PC-3 (cell line): ENCODE measurements at regions not wholly inside any gene's neighbourhood (a gene's known extent, or its start where the extent isn't known, plus 50 kb on each side); places are given as distances from the start of the nearest gene placed in this dataset.

Experiments used
- ATAC-seq: fragments of 200-7000 bp; cut with Tn5 transposase; 2 replicates; pipeline ENCODE4 v1.9.1; 2020; ENCODE audit warnings: mild to moderate bottlenecking, moderate library complexity
- BruUV-seq: library from RNA; stranded (reverse); fragments of 400-500 nt; replicated peaks from 2 replicates; lab custom pipeline; 2021; lab: Mats Ljungman, UMichigan
- CTCF ChIA-PET: fragments of 300-600 bp; sonication (Branson Sonifier 250); formaldehyde crosslinking; loops from one replicate; lab custom pipeline; 2022; ENCODE audit warnings: antibody characterized with exemption; lab: Charles Lee
- POLR2A ChIA-PET: fragments of 300-600 bp; sonication (Branson Sonifier 250); formaldehyde crosslinking; loops from one replicate; lab custom pipeline; 2022; ENCODE audit warnings: antibody characterized with exemption; ENCODE audit not compliant: unreplicated experiment; lab: Charles Lee
- DNase-seq: peaks from one replicate; pipeline ENCODE4 v3.0.0-alpha.2; 2015
- H2AFZ ChIP-seq: fragments of 300-600 bp; sonication (generic); 2 replicates; pipeline ENCODE4 v1.6.0; 2016; ENCODE audit warnings: antibody characterized with exemption, low read length
- H3F3A ChIP-seq: fragments of 300-600 bp; sonication (generic); one replicate; pipeline ENCODE4 v1.6.0; 2017; ENCODE audit warnings: antibody characterized with exemption, low read length, control low read depth, mild to moderate bottlenecking; ENCODE audit not compliant: unreplicated experiment
- H3K27ac ChIP-seq: fragments of 300-600 bp; sonication (generic); 2 replicates; pipeline ENCODE4 v1.5.1; 2016; ENCODE audit warnings: mild to moderate bottlenecking, low read length
- H3K27me3 ChIP-seq: fragments of 300-600 bp; sonication (generic); 2 replicates; pipeline ENCODE4 v1.6.1; 2016; ENCODE audit warnings: low read length, mixed read lengths
- H3K36me3 ChIP-seq: fragments of 300-600 bp; sonication (generic); 2 replicates; pipeline ENCODE4 v1.6.1; 2016; ENCODE audit warnings: low read depth, mixed run types, low read length, mixed read lengths
- H3K4me1 ChIP-seq: fragments of 300-600 bp; sonication (generic); 2 replicates; pipeline ENCODE4 v1.5.1; 2016; ENCODE audit warnings: low read length; ENCODE audit not compliant: insufficient read depth
- H3K4me2 ChIP-seq: fragments of 300-600 bp; sonication (generic); 2 replicates; pipeline ENCODE4 v1.6.0; 2016; ENCODE audit warnings: low read length
- H3K4me3 ChIP-seq: fragments of 300-600 bp; sonication (generic); 2 replicates; pipeline ENCODE4 v1.5.1; 2016; ENCODE audit warnings: mild to moderate bottlenecking, low read length, mixed read lengths
- H3K79me2 ChIP-seq: fragments of 300-600 bp; sonication (generic); 2 replicates; pipeline ENCODE4 v1.6.1; 2017; ENCODE audit warnings: low read length, mixed read lengths
- H3K9ac ChIP-seq: fragments of 300-600 bp; sonication (generic); 2 replicates; pipeline ENCODE4 v1.6.0; 2016; ENCODE audit warnings: mild to moderate bottlenecking, low read length
- H3K9me2 ChIP-seq: fragments of 300-600 bp; sonication (generic); replicated peaks from 2 replicates; pipeline ENCODE4 v1.6.1; 2016; ENCODE audit warnings: mixed run types, low read length, mixed read lengths
- H3K9me3 ChIP-seq: fragments of 300-600 bp; sonication (generic); 2 replicates; pipeline ENCODE4 v1.6.1; 2016; ENCODE audit warnings: low read length, mixed read lengths
- H4K20me1 ChIP-seq: fragments of 300-600 bp; sonication (generic); 2 replicates; pipeline ENCODE4 v1.6.1; 2016; ENCODE audit warnings: low read length, mixed read lengths
- EZH2 ChIP-seq: fragments of 300-600 bp; sonication (generic); IDR thresholded peaks from one replicate; pipeline ENCODE4 v1.6.1; 2017; ENCODE audit warnings: antibody characterized with exemption, mild to moderate bottlenecking, low read length; ENCODE audit not compliant: unreplicated experiment
- EZH2phosphoT487 ChIP-seq: fragments of 300-600 bp; sonication (generic); IDR thresholded peaks from 2 replicates; pipeline ENCODE4 v1.6.1; 2018; ENCODE audit warnings: mild to moderate bottlenecking, antibody characterized with exemption, low read length, borderline replicate concordance
- intact Hi-C: fragments of 100-400 bp; cut with micrococcal nuclease; formaldehyde crosslinking; loops from 2 replicates; pipeline ENCODE4 v1.9.0; 2023
- TF ChIP-seq, protein P1 (sequence below): fragments of 300-600 bp; sonication (generic); conservative IDR thresholded peaks from 2 replicates; pipeline ENCODE4 v1.5.1; 2017; ENCODE audit warnings: antibody characterized with exemption, low read depth, mild to moderate bottlenecking, low read length

- Histone ChIP-seq H3K79me2 (no peaks in the 10 kb centered on the region), H3K4me2 (no peak overlapping the region), H3K27me3 (no peaks in the 10 kb centered on the region), H3K4me1 (peaks cover 31% of the 10 kb centered on the region), H3F3A (peaks cover 6% of the 10 kb centered on the region), H3K9me2 (no peaks in the 10 kb centered on the region), H3K9ac (peak overlapping the region; percentile 67), H3K27ac (peak overlapping the region; percentile 90), H3K36me3 (no peaks in the 10 kb centered on the region), H3K4me3 (no peak overlapping the region), H4K20me1 (no peaks in the 10 kb centered on the region), H2AFZ (no peak overlapping the region), H3K9me3 (no peaks in the 10 kb centered on the region)
- no peak for DNase-seq
- ATAC-seq: no peak
- TF ChIP-seq EZH2 (no peak), EZH2phosphoT487 (no peak)
- TF ChIP-seq, protein P1, sequence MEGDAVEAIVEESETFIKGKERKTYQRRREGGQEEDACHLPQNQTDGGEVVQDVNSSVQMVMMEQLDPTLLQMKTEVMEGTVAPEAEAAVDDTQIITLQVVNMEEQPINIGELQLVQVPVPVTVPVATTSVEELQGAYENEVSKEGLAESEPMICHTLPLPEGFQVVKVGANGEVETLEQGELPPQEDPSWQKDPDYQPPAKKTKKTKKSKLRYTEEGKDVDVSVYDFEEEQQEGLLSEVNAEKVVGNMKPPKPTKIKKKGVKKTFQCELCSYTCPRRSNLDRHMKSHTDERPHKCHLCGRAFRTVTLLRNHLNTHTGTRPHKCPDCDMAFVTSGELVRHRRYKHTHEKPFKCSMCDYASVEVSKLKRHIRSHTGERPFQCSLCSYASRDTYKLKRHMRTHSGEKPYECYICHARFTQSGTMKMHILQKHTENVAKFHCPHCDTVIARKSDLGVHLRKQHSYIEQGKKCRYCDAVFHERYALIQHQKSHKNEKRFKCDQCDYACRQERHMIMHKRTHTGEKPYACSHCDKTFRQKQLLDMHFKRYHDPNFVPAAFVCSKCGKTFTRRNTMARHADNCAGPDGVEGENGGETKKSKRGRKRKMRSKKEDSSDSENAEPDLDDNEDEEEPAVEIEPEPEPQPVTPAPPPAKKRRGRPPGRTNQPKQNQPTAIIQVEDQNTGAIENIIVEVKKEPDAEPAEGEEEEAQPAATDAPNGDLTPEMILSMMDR: no peak
- CTCF ChIA-PET: no interaction called here
- POLR2A ChIA-PET: no interaction called here
- intact Hi-C loops: loop anchor here (5.0 to 10.0 kb wide), 4 partner anchors 641 to 1079 kb away; no protein-coding TSS in a partner anchor
- BruUV-seq: no TSS peak
These were observed 75.4 kb upstream of the RPS23 start for GRCh38 chr5:82353522-82353921.

DNA sequence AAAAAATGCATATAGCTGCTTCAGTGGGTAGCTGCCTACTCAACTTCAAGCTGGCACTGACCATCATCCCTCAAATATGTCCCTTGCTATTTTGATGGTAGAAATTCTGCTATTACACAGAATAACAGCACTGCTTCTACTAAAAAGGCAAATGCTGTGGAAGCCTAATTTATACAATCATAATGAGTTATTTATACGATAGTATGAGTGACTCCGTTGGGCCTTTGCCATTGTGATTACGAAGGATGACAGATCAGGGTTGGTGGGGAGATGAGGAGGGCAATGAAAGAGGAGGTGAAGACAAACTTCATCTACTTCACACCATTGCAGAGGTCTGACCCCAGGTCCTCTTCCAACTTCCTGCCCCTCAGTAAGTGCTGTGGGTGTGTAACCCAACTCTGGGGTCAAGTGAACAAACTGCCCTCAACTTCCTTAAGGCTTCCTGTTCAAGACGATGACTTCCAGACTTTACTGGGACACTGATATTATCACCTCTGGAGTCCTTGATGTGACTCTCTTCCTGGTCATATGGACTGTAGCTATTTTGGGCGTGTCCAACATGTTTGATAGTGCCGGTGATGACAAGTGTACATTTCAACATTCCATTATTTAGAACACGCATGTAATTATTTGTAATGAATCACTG is 74.1 kb upstream of the RPS23 start:
- H3K4me2 ChIP-seq: peak overlapping the region; percentile 8
- no peaks in the 10 kb centered on the region for H3K79me2 ChIP-seq
- H3K9me3 ChIP-seq: no peaks in the 10 kb centered on the region
- H3K9me2 ChIP-seq: no peaks in the 10 kb centered on the region
- TF ChIP-seq EZH2: no peak
- TF ChIP-seq EZH2phosphoT487: no peak
- TF ChIP-seq, protein P1: no peak
- H4K20me1 ChIP-seq: no peaks in the 10 kb centered on the region
- ChIA-PET CTCF (interaction anchor here (0.6 to 0.7 kb wide), 5 partner anchors 12 to 1136 kb away, joined by 3 to 5 read pairs (median 3); partner anchors contain the start of gene VCAN), POLR2A (interaction anchor here (0.8 kb wide), 1 partner anchor 14 kb away, joined by 4 read pairs; no protein-coding TSS in a partner anchor)
- no peak overlapping the region for H2AFZ ChIP-seq
- no peaks in the 10 kb centered on the region for H3K27me3 ChIP-seq
- DNase-seq: peak; percentile 66
- intact Hi-C loops: loop anchor here (1.0 to 10.0 kb wide), 5 partner anchors 643 to 1212 kb away; no protein-coding TSS in a partner anchor
- peaks cover 21% of the 10 kb centered on the region for H3K4me1 ChIP-seq
- peak overlapping the region; percentile 67 for H3K9ac ChIP-seq
- no peaks in the 10 kb centered on the region for H3K36me3 ChIP-seq
- no peak; the same call in 1 of the 2 replicates for ATAC-seq
- H3K27ac ChIP-seq: peak overlapping the region; percentile 90
- no TSS peak for BruUV-seq
- no peak overlapping the region for H3K4me3 ChIP-seq
- peaks cover 6% of the 10 kb centered on the region for H3F3A ChIP-seq

DNA sequence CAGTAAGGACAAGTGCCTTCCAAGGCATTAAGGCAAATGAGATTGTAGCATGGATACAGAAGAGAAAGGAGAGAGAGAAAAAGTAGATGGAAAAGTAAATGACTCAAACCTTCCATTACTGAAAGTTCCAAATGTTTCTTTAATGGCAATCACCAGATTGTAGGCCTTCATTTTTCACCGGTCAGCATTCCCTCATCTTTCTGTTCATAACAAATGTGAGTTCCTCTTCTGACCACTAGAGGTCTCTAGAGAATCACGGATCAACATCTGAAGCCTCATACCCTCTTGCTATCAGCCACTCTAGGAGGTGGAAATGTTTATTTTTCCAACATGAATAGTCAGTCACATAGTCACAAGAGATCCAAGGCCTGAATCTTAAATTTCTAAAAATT is 73.6 kb upstream of the RPS23 start:
- DNase-seq: peak; percentile 85
- peak overlapping the region; percentile 90 for H3K27ac ChIP-seq
- CTCF ChIA-PET: interaction anchor here (0.6 kb wide), 4 partner anchors 59 to 1136 kb away, joined by 3 to 5 read pairs (median 3); partner anchors contain the start of gene VCAN

More for the DNA sequence above, 73.6 kb upstream of the RPS23 start:
- peak; percentile 81 for ATAC-seq
- H3K9me3 ChIP-seq: no peaks in the 10 kb centered on the region
- no TSS peak for BruUV-seq
- TF ChIP-seq, protein P1: peak; percentile 89
- no peak for TF ChIP-seq EZH2
- TF ChIP-seq EZH2phosphoT487: no peak
- H3K27me3 ChIP-seq: no peaks in the 10 kb centered on the region
- no peaks in the 10 kb centered on the region for H4K20me1 ChIP-seq
- H3K4me3 ChIP-seq: no peak overlapping the region
- H3K4me2 ChIP-seq: peak overlapping the region; percentile 8
- peaks cover 3% of the 10 kb centered on the region for H3F3A ChIP-seq
- H3K36me3 ChIP-seq: no peaks in the 10 kb centered on the region
- peaks cover 17% of the 10 kb centered on the region for H3K4me1 ChIP-seq
- intact Hi-C loops: loop anchor here (1.0 to 10.0 kb wide), 6 partner anchors 39 to 1213 kb away; no protein-coding TSS in a partner anchor
- no peaks in the 10 kb centered on the region for H3K79me2 ChIP-seq
- H2AFZ ChIP-seq: no peak overlapping the region
- H3K9ac ChIP-seq: peak overlapping the region; percentile 67
- no peaks in the 10 kb centered on the region for H3K9me2 ChIP-seq
- POLR2A ChIA-PET: no interaction called here
